ENCODE measurements at regions not wholly inside any gene's neighbourhood (a gene's known extent, or its start where the extent isn't known, plus 50 kb on each side); places are given as distances from the start of the nearest gene placed in this dataset.

- H3K4me3 ChIP-seq (ENCODE audit: control insufficient read depth in 2 of 3, extremely low read depth in 1 of 3, insufficient read depth in 2 of 3, low read depth in 1 of 3, low read length in 3 of 3): no peak overlapping the region
- DNase-seq (ENCODE audit: low read depth, low spot score) (no peak), FAIRE-seq (no peak)
- H3K79me2 ChIP-seq (ENCODE audit: control insufficient read depth, insufficient read depth, low read length): no peaks in the 10 kb centered on the region
- no peaks in the 10 kb centered on the region for H3K36me3 ChIP-seq (ENCODE audit: control insufficient read depth in 2 of 2, extremely low read depth in 1 of 2, insufficient read depth in 2 of 2, low read length in 2 of 2)
- no peaks in the 10 kb centered on the region for H3K27me3 ChIP-seq (ENCODE audit: control insufficient read depth, extremely low read depth, insufficient read depth, low read length)
- H2AFZ ChIP-seq (ENCODE audit: control insufficient read depth, low read length): no peak overlapping the region
- no peak overlapping the region for H3K27ac ChIP-seq (ENCODE audit: control insufficient read depth, insufficient read depth, low read length)
- H3K9ac ChIP-seq (ENCODE audit: control insufficient read depth, extremely low read depth, insufficient read depth, low read length): no peak overlapping the region
- dilution Hi-C loops (cut with MboI; ENCODE audit: extremely low pct_ligation_motif_present, low sequenced_read_pairs): no loop called here
- no peak overlapping the region for H3K4me2 ChIP-seq (ENCODE audit: control insufficient read depth, extremely low read depth, insufficient read depth, low read depth, low read length)
- no peaks in the 10 kb centered on the region for H3K9me1 ChIP-seq (ENCODE audit: control insufficient read depth, extremely low read depth, insufficient read depth, low read length)
- TF ChIP-seq EZH2 (IDR thresholded peaks at IDR 0.05; ENCODE audit: low read length) (no peak), CTCF (optimal IDR thresholded peaks at IDR 0.05 in 1 of 3, IDR thresholded peaks at IDR 0.05 in 1 of 3, conservative IDR thresholded peaks at IDR 0.05 in 1 of 3; ENCODE audit: extremely low read depth in 1 of 3, insufficient read depth in 2 of 3, low read length in 3 of 3) (no peak)
- H3K9me3 ChIP-seq (ENCODE audit: control insufficient read depth, low read depth, low read length): no peaks in the 10 kb centered on the region
- no peaks in the 10 kb centered on the region for H4K20me1 ChIP-seq (ENCODE audit: control insufficient read depth, extremely low read depth, insufficient read depth, low read length)
- no peaks in the 10 kb centered on the region for H3K4me1 ChIP-seq (ENCODE audit: control insufficient read depth, extremely low read depth, insufficient read depth, low read length)
These were observed 401.9 kb upstream of the PHF14 start for GRCh38 chr7:10571759-10572158.

- H3K4me3 ChIP-seq (ENCODE audit: control insufficient read depth in 2 of 3, extremely low read depth in 1 of 3, insufficient read depth in 2 of 3, low read depth in 1 of 3, low read length in 3 of 3): no peak overlapping the region
- no peaks in the 10 kb centered on the region for H3K79me2 ChIP-seq (ENCODE audit: control insufficient read depth, insufficient read depth, low read length)
- FAIRE-seq (no peak), DNase-seq (ENCODE audit: low read depth, low spot score) (no peak)
- no peak overlapping the region for H3K27ac ChIP-seq (ENCODE audit: control insufficient read depth, insufficient read depth, low read length)
- no peak overlapping the region for H3K9ac ChIP-seq (ENCODE audit: control insufficient read depth, extremely low read depth, insufficient read depth, low read length)
- dilution Hi-C loops (cut with MboI; ENCODE audit: extremely low pct_ligation_motif_present, low sequenced_read_pairs): no loop called here
- H3K4me2 ChIP-seq (ENCODE audit: control insufficient read depth, extremely low read depth, insufficient read depth, low read depth, low read length): no peak overlapping the region
- H3K36me3 ChIP-seq (ENCODE audit: control insufficient read depth in 2 of 2, extremely low read depth in 1 of 2, insufficient read depth in 2 of 2, low read length in 2 of 2): no peaks in the 10 kb centered on the region
- no peaks in the 10 kb centered on the region for H3K9me1 ChIP-seq (ENCODE audit: control insufficient read depth, extremely low read depth, insufficient read depth, low read length)
- no peaks in the 10 kb centered on the region for H3K4me1 ChIP-seq (ENCODE audit: control insufficient read depth, extremely low read depth, insufficient read depth, low read length)
- H3K27me3 ChIP-seq (ENCODE audit: control insufficient read depth, extremely low read depth, insufficient read depth, low read length): no peaks in the 10 kb centered on the region
- no peaks in the 10 kb centered on the region for H4K20me1 ChIP-seq (ENCODE audit: control insufficient read depth, extremely low read depth, insufficient read depth, low read length)
- no peak overlapping the region for H2AFZ ChIP-seq (ENCODE audit: control insufficient read depth, low read length)
- no peaks in the 10 kb centered on the region for H3K9me3 ChIP-seq (ENCODE audit: control insufficient read depth, low read depth, low read length)
- no peak for TF ChIP-seq EZH2 (IDR thresholded peaks at IDR 0.05; ENCODE audit: low read length)
- no peak for TF ChIP-seq CTCF (optimal IDR thresholded peaks at IDR 0.05 in 1 of 3, IDR thresholded peaks at IDR 0.05 in 1 of 3, conservative IDR thresholded peaks at IDR 0.05 in 1 of 3; ENCODE audit: extremely low read depth in 1 of 3, insufficient read depth in 2 of 3, low read length in 3 of 3)
These were observed 395.8 kb upstream of the PHF14 start for GRCh38 chr7:10577866-10578374.

Measured in keratinocyte (primary cell).